ENCODE measurements at regions not wholly inside any gene's neighbourhood (a gene's known extent, or its start where the extent isn't known, plus 50 kb on each side); places are given as distances from the start of the nearest gene placed in this dataset.
A peak's percentile ranks its signal among the peaks of the same experiment; 100 is the strongest.

GRCh38 chr7:106957766-106958165 is 86.7 kb upstream of the PRKAR2B start:
- DNase-seq: peak in 1 of 2 experiments; percentile 21
- no peak for TF ChIP-seq POLR2A (IDR thresholded peaks at IDR 0.05; ENCODE audit: low read length)
- TF ChIP-seq GATA1 (IDR thresholded peaks at IDR 0.05; ENCODE audit: low read depth, low read length): no peak

GRCh38 chr7:106959753-106960152 is 84.8 kb upstream of the PRKAR2B start:
- no peak for TF ChIP-seq POLR2A (IDR thresholded peaks at IDR 0.05; ENCODE audit: low read length)
- no peak for TF ChIP-seq GATA1 (IDR thresholded peaks at IDR 0.05; ENCODE audit: low read depth, low read length)
- peak; percentile 39 to 40 for DNase-seq

- TF ChIP-seq POLR2A (IDR thresholded peaks at IDR 0.05; ENCODE audit: low read length) (no peak), GATA1 (IDR thresholded peaks at IDR 0.05; ENCODE audit: low read depth, low read length) (no peak)
- no peak for DNase-seq
These were observed 81.8 kb upstream of the PRKAR2B start for GRCh38 chr7:106962751-106963150.

GRCh38 chr7:106964466-106964865 is 80.0 kb upstream of the PRKAR2B start:
- peak; percentile 11 to 45 for DNase-seq
- TF ChIP-seq POLR2A (IDR thresholded peaks at IDR 0.05; ENCODE audit: low read length) (no peak), GATA1 (IDR thresholded peaks at IDR 0.05; ENCODE audit: low read depth, low read length) (no peak)

- no peak for DNase-seq
- no peak for TF ChIP-seq GATA1 (IDR thresholded peaks at IDR 0.05; ENCODE audit: low read depth, low read length)
- no peak for TF ChIP-seq POLR2A (IDR thresholded peaks at IDR 0.05; ENCODE audit: low read length)
These were observed 79.4 kb upstream of the PRKAR2B start for GRCh38 chr7:106965108-106965507.

- no peak for DNase-seq
- TF ChIP-seq GATA1 (IDR thresholded peaks at IDR 0.05; ENCODE audit: low read depth, low read length) (no peak), POLR2A (IDR thresholded peaks at IDR 0.05; ENCODE audit: low read length) (no peak)
These were observed 78.4 kb upstream of the PRKAR2B start for GRCh38 chr7:106966121-106966520.

- no peak for DNase-seq
- TF ChIP-seq GATA1 (IDR thresholded peaks at IDR 0.05; ENCODE audit: low read depth, low read length): no peak
- no peak for TF ChIP-seq POLR2A (IDR thresholded peaks at IDR 0.05; ENCODE audit: low read length)
These were observed 76.3 kb upstream of the PRKAR2B start for GRCh38 chr7:106968160-106968559.

GRCh38 chr7:106978425-106979420 is 65.8 kb upstream of the PRKAR2B start:
- TF ChIP-seq POLR2A (IDR thresholded peaks at IDR 0.05; ENCODE audit: low read length): peak; percentile 52
- TF ChIP-seq GATA1 (IDR thresholded peaks at IDR 0.05; ENCODE audit: low read depth, low read length): no peak
- DNase-seq: peak; percentile 94 to 98

GRCh38 chr7:106979551-106980357 is 64.8 kb upstream of the PRKAR2B start:
- DNase-seq: peak; percentile 48 to 60
- TF ChIP-seq GATA1 (IDR thresholded peaks at IDR 0.05; ENCODE audit: low read depth, low read length) (no peak), POLR2A (IDR thresholded peaks at IDR 0.05; ENCODE audit: low read length) (no peak)

- TF ChIP-seq POLR2A (IDR thresholded peaks at IDR 0.05; ENCODE audit: low read length) (no peak), GATA1 (IDR thresholded peaks at IDR 0.05; ENCODE audit: low read depth, low read length) (no peak)
These were observed 64.2 kb upstream of the PRKAR2B start for GRCh38 chr7:106980358-106980685.

GRCh38 chr7:106982415-106982814 is 62.1 kb upstream of the PRKAR2B start:
- no peak for DNase-seq
- no peak for TF ChIP-seq GATA1 (IDR thresholded peaks at IDR 0.05; ENCODE audit: low read depth, low read length)
- TF ChIP-seq POLR2A (IDR thresholded peaks at IDR 0.05; ENCODE audit: low read length): no peak

More at GRCh38 chr7:106980358-106980685, 64.2 kb upstream of the PRKAR2B start:
- no peak for DNase-seq

GRCh38 chr7:106984034-106984433 is 60.5 kb upstream of the PRKAR2B start:
- no peak for DNase-seq
- no peak for TF ChIP-seq POLR2A (IDR thresholded peaks at IDR 0.05; ENCODE audit: low read length)
- no peak for TF ChIP-seq GATA1 (IDR thresholded peaks at IDR 0.05; ENCODE audit: low read depth, low read length)

GRCh38 chr7:106986450-106986977 is 58.0 kb upstream of the PRKAR2B start:
- peak; percentile 81 to 91 for DNase-seq
- TF ChIP-seq GATA1 (IDR thresholded peaks at IDR 0.05; ENCODE audit: low read depth, low read length): no peak
- no peak for TF ChIP-seq POLR2A (IDR thresholded peaks at IDR 0.05; ENCODE audit: low read length)

GRCh38 chr7:106987777-106988176 is 56.7 kb upstream of the PRKAR2B start:
- no peak for DNase-seq
- TF ChIP-seq GATA1 (IDR thresholded peaks at IDR 0.05; ENCODE audit: low read depth, low read length) (no peak), POLR2A (IDR thresholded peaks at IDR 0.05; ENCODE audit: low read length) (no peak)
